H1 (cell line): ENCODE measurements at regions not wholly inside any gene's neighbourhood (a gene's known extent, or its start where the extent isn't known, plus 50 kb on each side); places are given as distances from the start of the nearest gene placed in this dataset.
"Not testable (repeated sequence)": the region's sequence is repeated elsewhere in the genome, so short reads cannot be mapped to it uniquely, and the experiment has no call there.

Experiments used
- CTCF ChIA-PET: fragments of 300-600 bp; sonication (Branson Sonifier 250); formaldehyde crosslinking; loops from one replicate; lab custom pipeline; 2021; ENCODE audit not compliant: partially characterized antibody; lab: Charles Lee
- POLR2A ChIA-PET: fragments of 300-600 bp; sonication (Branson Sonifier 250); formaldehyde crosslinking; loops from one replicate; lab custom pipeline; 2021; ENCODE audit warnings: inconsistent platforms; ENCODE audit not compliant: partially characterized antibody; lab: Charles Lee
- DNase-seq, 2 experiments: peaks; one replicate each; pipeline versions ENCODE4 v3.0.0 to v3.0.0-alpha.2; 2010 to 2022; ENCODE audit warnings: low spot score in 2 of 2, low read depth in 1 of 2, mixed read lengths in 1 of 2
- FAIRE-seq: peaks from 2 replicates; lab custom pipeline; 2011; peaks lifted over from hg19 to GRCh38; lab: Jason Lieb, UNC
- H2AFZ ChIP-seq: 2 replicates; pipeline ENCODE4 v1.8.1; 2012; ENCODE audit warnings: low read length, inconsistent platforms
- H2AK5ac ChIP-seq: 2 replicates; pipeline ENCODE4 v1.6.1; 2013; ENCODE audit warnings: low read depth, low read length
- H2BK120ac ChIP-seq: replicated peaks from 2 replicates; pipeline ENCODE3; 2013; ENCODE audit warnings: low read depth, low read length, inconsistent platforms
- H2BK12ac ChIP-seq: 2 replicates; pipeline ENCODE4 v1.6.1; 2013; ENCODE audit warnings: low read depth, low read length
- H2BK15ac ChIP-seq: 2 replicates; pipeline ENCODE4 v1.6.1; 2013; ENCODE audit warnings: low read length
- H2BK20ac ChIP-seq: 2 replicates; pipeline ENCODE4 v1.6.1; 2013; ENCODE audit warnings: low read length
- H2BK5ac ChIP-seq: 2 replicates; pipeline ENCODE4 v1.6.1; 2013; ENCODE audit warnings: low read depth, low read length
- H3K14ac ChIP-seq: 2 replicates; pipeline ENCODE4 v1.6.1; 2013; ENCODE audit warnings: inconsistent platforms; ENCODE audit not compliant: insufficient read length
- H3K18ac ChIP-seq: 2 replicates; pipeline ENCODE4 v1.6.1; 2013; ENCODE audit warnings: low read length; ENCODE audit errors: extremely low read depth
- H3K23ac ChIP-seq: 2 replicates; pipeline ENCODE4 v1.6.1; 2013; ENCODE audit warnings: inconsistent platforms; ENCODE audit not compliant: insufficient read length
- H3K23me2 ChIP-seq: 2 replicates; pipeline ENCODE4 v1.6.1; 2013; ENCODE audit warnings: low read depth, low read length
- H3K27ac ChIP-seq: 2 replicates; pipeline ENCODE4 v1.6.1; 2011; ENCODE audit warnings: low read depth, low read length, inconsistent platforms
- H3K27me3 ChIP-seq, 4 experiments: replicated peaks in 1 of 4; 1 replicate in 1 of 4; 2 replicates in 3 of 4; pipeline versions ENCODE4 v1.6.1 to v1.8.1; 2011 to 2013; ENCODE audit warnings: low read length in 3 of 4, mild to moderate bottlenecking in 3 of 4, inconsistent platforms in 2 of 4, mixed read lengths in 2 of 4, moderate library complexity in 1 of 4; ENCODE audit not compliant: control insufficient read depth in 3 of 4, insufficient read depth in 3 of 4; ENCODE audit errors: extremely low read depth in 1 of 4
- H3K36me3 ChIP-seq, 4 experiments: 2 replicates each; pipeline versions ENCODE4 v1.6.1 to v1.8.1; 2011 to 2013; ENCODE audit warnings: mild to moderate bottlenecking in 4 of 4, low read length in 3 of 4, moderate library complexity in 2 of 4, control low read depth in 1 of 4, inconsistent platforms in 1 of 4; ENCODE audit not compliant: insufficient read depth in 4 of 4, control insufficient read depth in 2 of 4
- H3K4ac ChIP-seq: replicated peaks from 2 replicates; pipeline ENCODE3; 2013; ENCODE audit warnings: low read length, low read depth, mixed read lengths, inconsistent platforms; ENCODE audit not compliant: insufficient read length
- H3K4me1 ChIP-seq, 4 experiments: replicated peaks in 1 of 4; 1 replicate in 1 of 4; 2 replicates in 3 of 4; pipeline versions ENCODE4 v1.6.1 to v1.8.1; 2011 to 2013; ENCODE audit warnings: low read length in 3 of 4, inconsistent platforms in 2 of 4, mixed read lengths in 1 of 4; ENCODE audit not compliant: insufficient read depth in 4 of 4, control insufficient read depth in 3 of 4
- H3K4me2 ChIP-seq, 2 experiments: 2 replicates each; pipeline versions ENCODE4 v1.6.1 to v1.8.1; 2011 to 2013; ENCODE audit warnings: low read depth in 2 of 2, low read length in 2 of 2, control low read depth in 1 of 2, inconsistent platforms in 1 of 2, mild to moderate bottlenecking in 1 of 2; ENCODE audit not compliant: insufficient read depth in 1 of 2
- H3K4me3 ChIP-seq, 4 experiments: fragments of 200-600, 300-600 bp in 1 of 4; sonication (generic), shearing (Covaris generic), sonication (Bioruptor Twin) in 1 of 4; 2 replicates each; pipeline versions ENCODE4 v1.5.1 to v1.8.1; 2011 to 2016; ENCODE audit warnings: low read length in 4 of 4, low read depth in 3 of 4, control low read depth in 2 of 4, inconsistent platforms in 2 of 4, mild to moderate bottlenecking in 2 of 4, mixed read lengths in 1 of 4, moderate library complexity in 1 of 4; ENCODE audit not compliant: insufficient read depth in 2 of 4; ENCODE audit errors: extremely low read depth in 1 of 4
- H3K56ac ChIP-seq: replicated peaks from 2 replicates; pipeline ENCODE3; 2013; ENCODE audit warnings: low read depth, mild to moderate bottlenecking, mixed read lengths, low read length, inconsistent platforms; ENCODE audit not compliant: insufficient read length
- H3K79me1 ChIP-seq: 2 replicates; pipeline ENCODE4 v1.6.1; 2013; ENCODE audit warnings: low read depth, low read length, control low read depth
- H3K79me2 ChIP-seq, 2 experiments: 2 replicates each; pipeline versions ENCODE4 v1.6.1 to v1.8.1; 2012 to 2013; ENCODE audit warnings: low read length in 2 of 2, mild to moderate bottlenecking in 2 of 2, inconsistent platforms in 1 of 2; ENCODE audit not compliant: insufficient read depth in 2 of 2, control insufficient read depth in 1 of 2
- H3K9ac ChIP-seq, 4 experiments: replicated peaks in 1 of 4; 1 replicate in 1 of 4; 2 replicates in 3 of 4; pipeline versions ENCODE4 v1.6.1 to v1.8.1; 2011 to 2013; ENCODE audit warnings: low read depth in 3 of 4, low read length in 3 of 4, control low read depth in 2 of 4, mild to moderate bottlenecking in 2 of 4, moderate library complexity in 2 of 4, inconsistent platforms in 1 of 4; ENCODE audit errors: extremely low read depth in 1 of 4
- H3K9me3 ChIP-seq, 2 experiments: 2 replicates each; pipeline versions ENCODE4 v1.6.1 to v1.8.1; 2012 to 2013; ENCODE audit warnings: mild to moderate bottlenecking in 2 of 2, moderate library complexity in 2 of 2, control low read depth in 1 of 2, inconsistent platforms in 1 of 2, low read depth in 1 of 2, low read length in 1 of 2, mixed read lengths in 1 of 2; ENCODE audit not compliant: insufficient read depth in 2 of 2
- H4K20me1 ChIP-seq, 2 experiments: replicated peaks in 1 of 2; 2 replicates each; pipeline versions ENCODE3 to v1.8.1; 2011 to 2013; ENCODE audit warnings: inconsistent platforms in 2 of 2, low read length in 2 of 2, mild to moderate bottlenecking in 1 of 2; ENCODE audit not compliant: insufficient read depth in 2 of 2, control insufficient read depth in 1 of 2
- H4K5ac ChIP-seq: 2 replicates; pipeline ENCODE4 v1.6.1; 2013; ENCODE audit warnings: low read length, low read depth, mixed read lengths, inconsistent platforms; ENCODE audit not compliant: insufficient read length
- H4K8ac ChIP-seq: 2 replicates; pipeline ENCODE4 v1.8.0; 2013; ENCODE audit warnings: mild to moderate bottlenecking, moderate library complexity, low read length, inconsistent platforms; ENCODE audit not compliant: insufficient read depth; ENCODE audit errors: extremely low read depth
- H4K91ac ChIP-seq: replicated peaks from 2 replicates; pipeline ENCODE3; 2013; ENCODE audit warnings: low read length, mixed read lengths, inconsistent platforms; ENCODE audit not compliant: insufficient read length
- WGBS, 2 experiments: shearing (Covaris generic) in 1 of 2; methylation state at CpG; one replicate each; pipeline versions ENCODE4 v1.1.6 to v1.1.7; 2013 to 2015; ENCODE audit warnings: low lambda C conversion rate in 2 of 2, mixed read lengths in 2 of 2, inconsistent platforms in 1 of 2, low coverage in 1 of 2, missing lambda C conversion rate in 1 of 2; ENCODE audit not compliant: insufficient replicate concordance in 2 of 2, insufficient coverage in 1 of 2, insufficient read length in 1 of 2; ENCODE audit errors: extremely low coverage in 1 of 2, missing lambda C conversion rate in 1 of 2; 5-methylcytosine and 5-hydroxymethylcytosine counted together

DNA sequence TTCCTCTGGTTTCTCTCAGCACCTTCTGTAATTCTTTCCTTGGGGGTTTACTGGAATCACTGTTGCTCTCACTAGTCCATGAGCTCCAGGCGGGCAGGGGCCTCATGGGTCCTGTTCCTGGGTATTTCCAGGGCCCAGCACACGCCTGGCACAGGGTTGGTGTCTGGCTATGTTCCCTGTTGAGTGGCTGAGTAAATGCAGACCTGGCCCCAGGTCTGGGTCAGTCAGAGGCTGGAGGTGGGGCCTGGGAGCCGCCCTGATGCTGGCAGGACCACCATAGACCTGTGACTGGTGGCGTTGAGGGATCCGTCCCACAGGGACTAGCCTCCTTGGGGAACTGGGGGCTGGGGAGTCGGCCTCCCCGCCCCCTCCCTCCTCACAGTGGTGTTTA lies 313.4 kb downstream of the PTPRU start:
- H3K23ac ChIP-seq, POLR2A ChIA-PET, H3K9me3 ChIP-seq, H2AFZ ChIP-seq, H3K9ac ChIP-seq, H3K4ac ChIP-seq, H2BK12ac ChIP-seq, H3K56ac ChIP-seq, H3K14ac ChIP-seq, H3K27ac ChIP-seq, H3K23me2 ChIP-seq, H3K18ac ChIP-seq, H2BK20ac ChIP-seq, H4K5ac ChIP-seq, H3K4me3 ChIP-seq, H4K91ac ChIP-seq, H2BK15ac ChIP-seq, H2BK5ac ChIP-seq, H3K4me2 ChIP-seq, FAIRE-seq, H2BK120ac ChIP-seq, DNase-seq, H3K79me2 ChIP-seq, H3K27me3 ChIP-seq, CTCF ChIA-PET, H3K4me1 ChIP-seq, H4K20me1 ChIP-seq, H2AK5ac ChIP-seq, H3K79me1 ChIP-seq, H3K36me3 ChIP-seq: not testable (repeated sequence)
- WGBS, 2 experiments = 89% methylated on average over 2 of the region's 7 CpGs; no CpG with 5 or more reads in 1 of the 2 experiments
- H4K8ac ChIP-seq = peak overlapping the region; percentile 79; the same call in 1 of the 2 replicates
